HG02798 (cell line): ENCODE measurements at regions not wholly inside any gene's neighbourhood (a gene's known extent, or its start where the extent isn't known, plus 50 kb on each side); places are given as distances from the start of the nearest gene placed in this dataset.

Experiments used
- ATAC-seq: cut with Tn5 transposase; IDR thresholded peaks from one replicate; pipeline ENCODE4 v1.9.1; 2021; ENCODE audit warnings: mild to moderate bottlenecking; ENCODE audit not compliant: unreplicated experiment, poor library complexity

DNA sequence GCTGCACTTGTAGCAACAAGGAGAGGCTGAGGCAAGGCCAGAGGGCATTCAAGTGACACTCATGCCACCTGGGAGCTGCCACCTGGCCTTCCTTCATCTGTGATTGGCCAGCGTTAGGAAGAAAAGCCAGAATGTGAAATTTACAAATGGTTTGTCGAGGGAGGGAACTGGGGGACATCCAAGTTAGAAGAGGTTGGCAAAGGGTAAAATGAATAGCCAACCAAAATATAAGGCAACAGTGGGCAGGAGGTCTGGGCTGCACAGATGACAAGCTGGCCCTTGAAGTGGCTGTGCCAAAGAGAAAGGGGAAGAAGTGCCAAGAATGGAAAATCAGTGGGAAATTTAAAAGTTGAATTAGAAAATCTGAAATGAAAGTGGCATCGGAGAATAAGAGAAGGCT lies 221.4 kb downstream of the C11orf91 start:
- no peak for ATAC-seq

DNA sequence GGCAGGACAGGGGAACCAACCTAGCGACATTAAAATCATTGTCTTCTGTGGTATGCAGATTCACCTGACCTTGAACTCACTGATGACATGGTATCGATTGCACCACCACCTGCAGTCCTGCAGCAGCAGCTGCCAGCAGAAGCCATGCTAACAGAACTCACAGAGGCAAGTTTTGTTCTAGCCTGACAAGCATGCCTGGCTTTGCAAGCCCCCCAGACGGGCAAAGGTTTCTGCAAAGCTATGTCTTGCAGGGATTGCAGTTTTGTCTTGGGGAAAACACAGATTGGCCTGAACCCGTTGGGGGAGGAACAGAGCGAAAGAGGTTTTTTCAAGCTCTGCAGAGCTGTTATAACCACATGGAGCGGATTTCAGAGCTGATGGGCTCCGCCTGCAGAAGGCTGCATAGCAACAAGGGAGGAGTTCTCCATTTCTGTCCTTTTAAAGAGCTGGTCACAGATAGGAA lies 221.0 kb downstream of the HIPK3 start:
- ATAC-seq = no peak

DNA sequence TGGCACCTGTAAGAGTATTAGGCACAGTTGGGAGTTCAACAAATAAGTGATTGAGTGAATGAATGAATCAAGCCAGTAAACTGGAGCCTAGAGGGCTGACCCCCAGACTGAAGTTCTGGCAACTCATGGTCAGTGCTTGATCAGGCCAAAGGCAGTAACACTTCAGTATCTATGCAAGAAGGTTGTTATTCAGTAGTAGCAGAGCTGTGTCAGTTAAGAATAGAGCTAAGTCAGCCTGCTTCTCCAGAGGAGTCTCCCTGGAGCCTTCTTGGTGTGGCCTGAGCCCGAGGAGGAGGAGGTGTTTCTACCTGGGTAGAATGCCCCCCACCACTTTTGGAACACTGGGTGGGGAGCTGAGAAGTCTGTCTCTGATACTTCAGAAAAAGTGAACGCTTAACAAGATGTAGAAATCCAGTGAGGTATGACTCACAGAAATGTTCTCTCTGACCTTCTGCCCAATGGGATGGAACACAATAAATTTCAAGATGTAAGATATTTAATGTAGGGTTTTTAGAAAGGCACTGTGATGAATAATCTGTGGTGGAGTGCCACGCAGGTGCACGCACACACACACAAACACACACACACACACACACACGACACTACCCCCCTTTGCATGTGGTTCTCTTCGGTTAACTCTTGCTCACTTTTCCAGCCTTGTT lies 219.9 kb downstream of the HIPK3 start:
- no peak for ATAC-seq

DNA sequence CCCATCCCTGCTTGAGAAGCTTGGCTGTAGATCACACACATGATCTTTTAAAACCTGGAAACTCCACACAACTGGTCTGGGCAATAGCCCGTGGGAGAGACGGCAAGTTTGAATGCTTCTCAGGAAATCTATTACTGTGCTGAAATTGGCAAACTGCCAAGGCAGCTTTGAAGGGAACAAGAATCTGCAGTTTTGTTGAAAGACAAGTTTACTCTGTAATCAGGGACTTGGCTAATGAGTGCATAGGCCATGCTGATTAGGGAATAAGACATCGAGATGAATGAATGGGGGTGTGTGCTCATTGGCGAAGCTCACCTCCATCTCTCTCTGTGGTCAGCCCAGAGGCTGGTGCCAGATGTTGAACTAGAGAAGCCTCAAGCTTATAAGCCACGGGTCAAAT lies 218.8 kb downstream of the HIPK3 start:
- no peak for ATAC-seq

DNA sequence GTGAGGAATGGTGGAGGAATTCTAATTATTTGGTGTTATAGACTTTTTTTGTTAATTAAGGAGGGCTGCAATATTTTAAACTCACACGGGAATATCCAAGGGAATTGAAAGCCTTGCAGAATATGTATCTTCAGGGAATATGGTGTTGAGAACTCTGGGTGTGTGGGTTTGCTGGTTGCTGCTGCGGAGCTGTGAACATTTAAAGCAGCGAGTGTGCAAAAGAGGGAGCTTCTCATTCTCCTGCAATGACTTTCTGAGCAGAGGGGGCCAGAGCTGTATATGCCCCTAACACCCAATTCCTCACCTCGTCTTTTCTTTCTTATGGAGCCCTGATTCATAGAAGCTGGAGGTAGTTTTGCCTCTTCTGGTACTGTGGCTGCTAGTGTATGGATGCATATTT lies 217.7 kb downstream of the HIPK3 start:
- ATAC-seq = no peak

DNA sequence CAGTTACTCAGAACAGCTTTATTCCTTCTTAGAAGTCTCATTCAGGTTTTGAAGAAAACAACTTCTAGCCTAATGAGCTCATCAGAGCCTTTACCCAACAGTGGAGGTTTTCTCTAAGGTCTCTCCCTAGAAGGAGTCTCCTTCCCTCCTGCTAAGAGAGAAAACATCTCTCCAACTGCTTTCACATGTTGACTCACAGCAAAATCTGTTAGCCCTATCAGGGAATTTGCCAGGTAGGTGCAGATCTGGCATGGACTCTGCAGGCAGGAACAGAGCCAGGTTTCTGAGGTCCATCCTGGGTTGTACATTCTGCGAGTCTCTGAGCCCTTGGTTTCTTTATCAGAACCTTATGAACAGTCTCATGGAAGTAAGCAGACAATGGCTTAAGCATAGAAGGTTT lies 214.4 kb downstream of the HIPK3 start:
- ATAC-seq = no peak

DNA sequence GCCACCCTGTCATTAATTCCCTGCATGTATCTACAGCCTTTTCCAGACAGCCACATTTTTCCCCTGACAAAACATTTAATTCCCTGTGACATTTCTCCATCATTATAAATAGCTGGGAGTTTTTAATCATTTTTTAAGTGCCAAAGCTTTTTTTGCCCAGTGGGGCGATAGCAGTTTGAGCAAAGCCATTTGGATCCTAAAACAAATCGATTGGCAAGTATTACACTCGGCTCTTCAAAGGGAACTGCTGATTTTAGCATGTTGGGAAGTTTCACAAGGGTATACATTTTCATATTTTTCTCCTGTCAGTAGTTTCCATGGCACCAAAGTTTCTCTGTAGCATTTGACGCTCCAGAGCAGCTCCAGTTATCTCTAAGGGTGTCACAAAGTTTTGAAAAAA lies 210.8 kb downstream of the HIPK3 start:
- ATAC-seq = no peak

DNA sequence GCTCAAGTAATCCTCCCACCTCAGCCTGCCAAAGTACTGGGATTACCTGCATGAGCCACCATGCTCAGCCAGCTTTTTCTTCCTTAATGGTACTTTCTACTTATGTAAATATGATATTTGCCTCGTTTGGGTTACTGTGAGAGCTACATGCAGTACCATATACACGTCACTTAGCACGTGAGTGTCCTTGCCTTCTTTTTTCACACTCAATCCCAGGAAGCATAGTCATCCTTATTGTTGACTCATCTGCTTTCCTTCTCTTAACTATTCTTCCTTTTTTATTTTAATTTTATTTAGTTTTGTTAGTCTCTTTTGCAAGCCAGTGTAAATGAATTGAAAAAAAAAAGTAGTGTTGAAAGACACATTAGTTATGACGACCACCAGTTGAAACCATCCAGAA lies 205.9 kb downstream of the HIPK3 start:
- no peak for ATAC-seq

DNA sequence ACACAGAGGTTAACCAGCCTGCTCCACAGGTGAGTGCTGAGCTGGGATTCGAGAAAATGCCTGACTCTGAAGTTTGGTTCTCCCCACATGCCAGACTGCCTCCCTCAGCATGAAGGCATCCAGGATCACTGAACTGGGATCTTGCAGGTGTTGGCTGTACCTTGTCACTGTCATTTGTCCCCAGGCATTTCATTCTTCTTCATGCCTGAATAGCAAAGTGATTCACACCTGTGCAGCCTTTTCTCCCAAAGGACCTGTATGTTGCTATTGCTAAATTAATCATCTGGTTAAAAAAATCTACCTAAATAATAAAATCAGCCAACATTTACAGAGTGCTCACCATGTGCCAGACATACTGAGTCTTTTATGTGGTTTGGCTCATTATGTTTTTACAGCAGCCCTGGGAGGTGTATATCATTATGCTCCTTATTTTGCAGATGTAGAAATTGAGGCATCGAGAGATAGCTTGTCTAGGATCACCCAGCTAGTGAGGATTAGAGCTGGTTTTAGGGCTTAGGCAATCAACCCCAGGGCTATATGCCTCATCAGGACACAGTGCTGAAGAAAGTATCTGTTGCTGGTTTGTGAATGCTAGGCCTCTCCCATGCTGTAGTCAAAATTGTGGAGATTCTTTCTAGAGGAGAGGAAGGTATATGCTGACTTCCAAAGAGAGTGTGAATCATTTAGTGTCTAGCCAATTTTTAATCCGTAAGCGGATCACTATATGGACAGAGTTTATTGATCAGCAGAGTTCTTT lies 204.4 kb downstream of the HIPK3 start:
- no peak for ATAC-seq

DNA sequence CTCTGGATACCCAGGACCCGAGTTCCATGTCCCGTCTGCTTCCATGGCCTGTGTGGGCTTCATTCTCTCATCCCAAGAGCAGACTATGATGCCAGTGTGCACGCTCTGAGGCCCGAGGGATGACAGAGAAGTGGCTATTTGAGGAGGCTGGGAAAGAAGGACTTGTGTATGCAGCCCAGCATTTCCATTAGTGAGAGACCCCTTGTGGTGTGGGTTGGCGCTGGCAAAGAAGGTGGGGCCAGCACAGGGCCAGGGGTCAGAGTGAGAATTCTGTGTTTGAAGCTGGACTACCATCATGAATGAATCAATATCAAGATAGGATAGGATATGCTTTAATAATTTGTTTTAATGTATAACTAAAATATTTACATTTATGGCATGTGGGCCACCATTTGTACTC lies 200.8 kb downstream of the HIPK3 start:
- ATAC-seq = no peak

DNA sequence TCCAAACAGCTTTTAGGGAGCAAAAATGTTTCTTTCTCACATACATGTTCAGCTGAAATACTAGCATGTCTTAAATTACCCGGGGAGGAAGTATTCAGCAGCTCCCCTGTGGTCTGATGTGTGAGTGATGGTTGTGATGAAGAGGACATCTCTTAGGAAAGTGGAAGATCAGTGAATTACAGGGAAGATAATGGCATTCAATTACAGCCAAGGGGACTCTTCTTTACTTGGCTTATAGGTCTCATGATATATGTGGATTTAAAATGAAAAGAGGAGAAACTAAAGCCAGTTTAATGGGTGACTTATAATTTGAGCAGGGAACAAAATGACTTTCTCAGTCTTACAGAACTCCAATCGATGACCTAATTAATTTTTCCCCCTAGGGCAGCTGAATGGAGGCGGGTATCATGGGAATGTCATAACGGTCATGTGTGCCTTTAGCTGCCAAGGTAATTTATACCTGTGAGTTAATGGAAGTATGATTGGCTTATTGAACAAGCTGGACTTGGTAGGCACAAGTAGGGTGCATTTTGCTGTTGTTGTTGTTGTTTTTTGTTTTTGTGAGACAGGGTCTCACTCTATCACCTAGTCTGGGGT lies 198.8 kb downstream of the HIPK3 start:
- no peak for ATAC-seq

DNA sequence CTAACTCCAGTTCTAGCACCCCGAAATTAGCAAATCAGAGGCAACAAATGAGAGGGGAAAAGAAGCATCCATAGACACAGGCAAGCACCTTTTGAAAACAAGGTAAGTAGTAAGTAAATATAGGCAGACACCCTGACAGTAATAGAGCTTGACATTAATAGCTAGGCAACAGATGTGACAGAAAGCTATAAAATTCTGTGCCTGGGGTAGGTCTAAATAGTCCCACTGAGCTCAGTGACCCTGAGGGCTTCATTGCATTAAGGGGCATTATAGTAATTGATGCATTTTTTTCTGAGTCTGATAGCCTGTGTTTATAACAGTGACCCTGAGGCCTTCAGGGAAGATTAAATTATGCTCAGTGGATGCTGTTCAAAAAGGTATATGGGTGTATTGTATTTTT lies 197.1 kb downstream of the HIPK3 start:
- no peak for ATAC-seq

DNA sequence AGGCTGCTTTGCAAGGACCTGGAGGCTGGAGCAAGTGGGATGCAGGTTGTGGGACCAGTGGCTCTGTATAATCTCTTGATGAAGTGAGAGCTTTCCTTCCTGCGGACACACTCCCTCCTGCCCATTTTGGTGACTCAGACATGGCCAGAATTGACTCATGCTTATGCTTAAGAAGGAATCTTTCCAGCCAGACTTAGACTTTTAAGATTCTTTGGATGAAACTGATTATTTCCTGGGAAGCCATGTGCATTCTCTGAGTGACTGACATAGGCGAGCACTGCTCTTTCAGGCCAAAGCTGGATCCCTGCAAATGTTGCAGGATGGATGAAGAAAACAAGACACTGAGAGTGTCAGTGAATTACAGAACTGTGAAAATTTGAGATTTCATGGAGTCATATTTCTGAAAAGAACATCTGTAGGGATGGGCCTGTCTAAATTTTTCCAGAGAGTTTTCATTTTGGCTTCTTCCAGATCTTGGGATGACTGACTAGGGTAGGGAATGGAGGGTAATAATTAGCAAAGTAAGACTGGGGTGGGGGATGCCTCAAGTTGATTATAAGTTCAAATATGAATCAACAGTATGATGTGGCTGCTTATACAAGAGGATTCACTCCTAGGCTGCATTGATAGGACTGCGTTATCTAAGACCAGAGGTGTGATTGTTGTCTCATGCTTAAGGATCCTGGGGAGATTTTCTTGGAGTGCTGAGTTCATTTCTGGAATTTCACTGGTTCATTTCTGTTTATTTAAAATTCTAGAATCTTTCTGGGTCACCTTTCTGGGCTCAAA lies 195.8 kb downstream of the HIPK3 start:
- ATAC-seq = no peak

DNA sequence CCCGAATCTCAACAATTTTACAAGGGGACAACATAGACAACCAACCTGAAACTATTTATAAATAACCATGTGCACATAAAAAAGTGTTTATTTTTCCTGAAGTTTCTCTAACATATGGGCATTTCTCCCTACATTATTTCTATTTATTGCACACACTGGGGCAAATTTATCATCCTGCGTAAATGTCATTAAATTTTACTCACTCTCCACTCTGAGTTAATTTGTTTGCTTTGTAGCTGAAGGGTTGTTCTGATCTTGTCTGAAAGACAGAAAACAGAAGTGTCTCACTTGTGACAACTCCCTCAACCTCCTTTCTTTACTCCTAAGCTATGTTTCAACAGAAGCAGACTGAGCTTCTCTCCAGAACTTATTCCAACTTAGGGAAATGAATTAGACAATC lies 194.2 kb downstream of the HIPK3 start:
- no peak for ATAC-seq

DNA sequence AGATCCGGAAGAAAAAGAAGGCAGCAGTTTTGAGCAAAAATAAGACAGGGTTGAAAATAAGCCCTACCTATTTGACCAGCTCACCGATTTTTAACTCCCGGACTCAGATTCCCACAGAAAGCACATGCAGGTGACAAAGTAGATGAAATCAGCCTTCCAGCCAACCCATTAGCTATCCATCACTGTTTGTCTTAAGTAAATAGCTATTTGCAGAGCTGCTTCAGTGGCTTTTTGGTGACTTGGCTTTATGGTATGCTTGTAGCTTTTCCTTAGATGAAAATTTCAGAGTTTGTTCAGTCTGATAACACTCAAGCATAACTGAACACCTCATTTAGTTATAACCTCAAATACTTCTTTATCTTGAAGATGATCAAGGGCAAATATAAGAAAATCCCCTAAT lies 192.6 kb downstream of the HIPK3 start:
- no peak for ATAC-seq

DNA sequence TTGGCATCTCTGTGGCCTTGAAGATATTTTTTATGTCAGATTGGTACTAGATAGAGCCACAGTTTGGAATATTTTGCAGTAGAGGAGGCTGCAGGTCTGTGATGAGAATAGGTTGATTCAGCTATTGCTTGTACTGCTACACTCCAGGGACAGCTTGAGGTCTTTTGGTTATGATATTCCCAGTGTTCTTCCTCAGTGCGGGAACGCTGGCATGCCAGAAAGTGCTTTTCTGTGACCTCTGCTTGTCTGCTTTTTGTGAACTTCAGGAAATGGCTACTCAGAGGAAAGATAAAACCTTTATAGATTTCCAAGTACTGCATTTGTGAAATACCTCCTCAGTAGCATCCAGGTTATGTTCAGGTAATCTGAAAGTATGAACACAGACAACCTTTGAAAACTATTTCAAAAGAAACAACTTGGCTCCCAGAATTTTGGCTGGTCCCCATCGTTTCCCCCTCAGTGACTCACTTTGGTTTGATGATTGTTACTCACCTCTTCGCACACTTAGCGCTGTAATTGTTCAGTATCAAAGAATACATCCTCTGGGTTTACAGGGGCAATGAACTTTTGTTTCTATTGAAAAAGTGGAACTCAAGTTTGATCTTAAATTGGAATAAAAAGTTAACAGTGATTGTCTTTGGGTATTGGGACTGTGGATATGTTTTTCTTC lies 191.4 kb downstream of the HIPK3 start:
- ATAC-seq = no peak

DNA sequence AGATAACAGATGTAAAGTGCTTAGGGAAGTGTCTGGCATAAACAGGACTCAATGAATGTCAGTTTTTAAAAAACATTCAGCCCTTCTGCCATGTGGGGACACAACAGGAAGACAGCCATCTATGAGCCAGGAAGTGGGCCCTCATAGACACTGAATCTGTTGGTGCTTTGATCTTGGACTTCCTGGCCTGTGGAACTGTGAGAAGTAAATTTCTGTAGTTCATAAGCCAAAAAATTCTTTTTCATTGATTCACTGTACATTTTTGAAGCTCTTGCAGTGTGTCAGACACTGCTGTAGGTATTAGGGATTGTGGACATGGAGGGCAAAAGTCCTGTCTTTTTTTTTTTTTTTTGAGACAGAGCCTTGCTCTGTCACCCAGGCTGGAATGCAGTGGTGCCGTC lies 188.6 kb downstream of the HIPK3 start:
- no peak for ATAC-seq

DNA sequence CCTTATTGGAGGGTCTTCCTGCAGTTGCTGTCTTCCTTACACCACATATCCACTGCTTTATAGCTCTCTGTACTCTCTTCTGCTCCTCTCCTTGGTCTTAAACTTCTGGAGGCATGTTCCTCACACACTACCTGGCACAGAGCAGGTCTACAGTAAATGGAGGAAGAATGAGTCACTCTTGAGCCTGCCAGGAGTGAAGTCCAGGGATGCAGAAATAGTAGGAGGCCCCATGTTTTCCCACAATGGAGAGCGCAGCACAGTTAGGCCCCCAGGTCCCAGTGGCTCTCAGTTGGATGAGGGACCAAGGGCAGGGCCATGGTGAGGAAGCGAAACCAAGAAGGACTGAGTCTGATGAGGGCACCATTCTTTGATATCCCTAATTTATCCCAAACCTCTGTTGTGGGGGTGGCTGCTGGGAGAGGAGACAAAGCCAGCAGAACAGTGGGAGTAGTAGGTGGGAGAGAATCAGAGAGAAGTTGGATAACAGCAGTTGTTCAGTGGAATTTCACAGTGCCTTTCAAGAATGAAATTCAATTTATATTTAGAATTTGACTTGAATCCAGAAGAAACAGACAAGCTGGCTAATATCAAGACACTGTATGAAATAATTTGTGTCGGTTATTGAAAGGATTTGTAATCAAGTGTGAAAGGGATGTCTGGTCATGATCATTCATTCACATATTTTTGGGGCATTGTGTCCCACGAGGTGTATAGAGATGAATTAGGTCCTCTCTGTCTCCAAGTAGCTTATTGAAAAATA lies 187.8 kb downstream of the HIPK3 start:
- ATAC-seq = no peak

DNA sequence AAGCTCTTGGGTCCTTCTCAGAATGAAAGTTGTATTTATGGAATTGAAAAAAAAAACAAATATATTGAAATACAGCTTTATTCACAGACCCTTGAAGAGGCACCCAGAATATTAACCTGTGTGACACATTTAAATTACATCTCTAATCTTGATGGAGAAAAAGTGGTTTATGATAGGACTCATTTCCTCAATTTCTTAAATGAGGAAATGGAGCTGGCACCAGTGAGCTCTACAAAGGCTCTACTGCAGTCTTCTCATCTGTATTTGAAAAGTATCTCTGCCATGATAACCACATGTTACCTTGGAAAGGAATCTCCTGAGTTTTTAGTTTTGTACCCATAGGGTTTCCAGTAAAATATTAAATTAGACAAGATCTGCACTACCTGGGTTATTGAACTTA lies 186.5 kb downstream of the HIPK3 start:
- ATAC-seq = no peak

DNA sequence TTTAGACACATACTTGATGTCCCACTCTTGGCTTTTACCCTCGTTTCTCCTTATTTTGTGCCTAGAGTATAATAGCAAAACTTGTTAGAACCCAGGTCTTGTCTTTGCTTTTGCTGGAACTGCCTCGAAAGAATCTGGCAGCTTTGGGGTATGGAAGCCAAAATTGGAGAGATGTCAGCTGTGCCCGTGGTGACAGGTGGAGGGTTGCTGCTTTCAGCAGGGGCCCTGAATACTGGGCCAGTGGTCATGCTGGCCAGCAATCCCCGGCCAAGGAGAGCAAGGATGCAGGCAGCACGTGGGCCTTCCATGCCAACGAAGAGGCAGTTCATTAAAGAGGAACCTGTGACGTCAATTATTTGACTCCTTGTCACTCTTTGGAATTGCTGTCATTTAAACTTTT lies 181.1 kb downstream of the HIPK3 start:
- ATAC-seq = no peak
